GM23338 (cell line): ENCODE measurements at regions not wholly inside any gene's neighbourhood (a gene's known extent, or its start where the extent isn't known, plus 50 kb on each side); places are given as distances from the start of the nearest gene placed in this dataset.

Experiments
- ATAC-seq: fragments of 200-7000 bp; cut with Tn5 transposase; 3 replicates; pipeline ENCODE4 v1.9.1; 2020
- DNase-seq: peaks from one replicate; pipeline ENCODE4 v3.0.0-alpha.2; 2015; ENCODE audit warnings: low spot score
- H2AFZ ChIP-seq: fragments of 200-600 bp; sonication (generic); 2 replicates; pipeline ENCODE4 v1.8.0; 2016; ENCODE audit warnings: antibody characterized with exemption, mild to moderate bottlenecking, moderate library complexity
- H3F3A ChIP-seq: fragments of 200-600 bp; sonication (generic); replicated peaks from 2 replicates; pipeline ENCODE4 v1.8.0; 2017; ENCODE audit warnings: antibody characterized with exemption, mixed run types, low read depth
- H3K27ac ChIP-seq: fragments of 200-600 bp; sonication (generic); 2 replicates; pipeline ENCODE4 v1.6.1; 2016; ENCODE audit warnings: low read depth
- H3K27me3 ChIP-seq: fragments of 200-600 bp; sonication (generic); 2 replicates; pipeline ENCODE4 v1.8.0; 2016; ENCODE audit warnings: mild to moderate bottlenecking, mixed run types, moderate library complexity; ENCODE audit not compliant: insufficient read depth
- H3K36me3 ChIP-seq: fragments of 200-600 bp; sonication (generic); 2 replicates; pipeline ENCODE4 v1.8.0; 2016; ENCODE audit warnings: mild to moderate bottlenecking; ENCODE audit not compliant: insufficient read depth
- H3K4me1 ChIP-seq: fragments of 200-600 bp; sonication (generic); 2 replicates; pipeline ENCODE4 v1.8.0; 2016; ENCODE audit warnings: mild to moderate bottlenecking, moderate library complexity; ENCODE audit not compliant: insufficient read depth
- H3K4me2 ChIP-seq: fragments of 200-600 bp; sonication (generic); 2 replicates; pipeline ENCODE4 v1.7.1; 2017; ENCODE audit warnings: mixed run types
- H3K4me3 ChIP-seq: fragments of 200-600 bp; sonication (generic); 2 replicates; pipeline ENCODE4 v1.6.1; 2016; ENCODE audit warnings: mixed run types
- H3K79me2 ChIP-seq: fragments of 200-600 bp; sonication (generic); replicated peaks from 2 replicates; pipeline ENCODE4 v1.8.0; 2017; ENCODE audit warnings: mild to moderate bottlenecking; ENCODE audit not compliant: insufficient read depth
- H3K9me2 ChIP-seq: fragments of 200-600 bp; sonication (generic); 2 replicates; pipeline ENCODE4 v1.8.0; 2017; ENCODE audit not compliant: insufficient read depth
- H4K20me1 ChIP-seq: fragments of 200-600 bp; sonication (generic); replicated peaks from 2 replicates; pipeline ENCODE4 v1.8.0; 2017; ENCODE audit warnings: mild to moderate bottlenecking; ENCODE audit not compliant: insufficient read depth
- H3K27ac Mint-ChIP-seq: 2 replicates; pipeline ENCODE4 v1.8.0; 2020; ENCODE audit warnings: inconsistent platforms, mild to moderate bottlenecking, moderate library complexity, mixed read lengths
- H3K27me3 Mint-ChIP-seq: 3 replicates; pipeline ENCODE4 v1.8.0; 2022; ENCODE audit warnings: low read depth, mild to moderate bottlenecking, moderate library complexity, mixed read lengths, inconsistent platforms; ENCODE audit not compliant: insufficient read depth, poor library complexity
- H3K36me3 Mint-ChIP-seq: 3 replicates; pipeline ENCODE4 v1.8.0; 2021; ENCODE audit warnings: low read depth, mild to moderate bottlenecking, inconsistent platforms, moderate library complexity, mixed read lengths
- H3K4me1 Mint-ChIP-seq: 3 replicates; pipeline ENCODE4 v1.8.0; 2020; ENCODE audit warnings: mild to moderate bottlenecking, inconsistent platforms, mixed read lengths
- H3K4me3 Mint-ChIP-seq: 3 replicates; pipeline ENCODE4 v1.8.0; 2021; ENCODE audit warnings: moderate library complexity, mild to moderate bottlenecking, inconsistent platforms, mixed read lengths
- H3K9me3 Mint-ChIP-seq: 3 replicates; pipeline ENCODE4 v1.8.0; 2020; ENCODE audit warnings: moderate library complexity, mild to moderate bottlenecking, inconsistent platforms, mixed read lengths
- CREB1 ChIP-seq: fragments of 250-450 bp; sonication (Bioruptor Pico); IDR thresholded peaks from 2 replicates; pipeline ENCODE4 v1.5.0; 2020; ENCODE audit warnings: low read depth, mild to moderate bottlenecking, moderate library complexity
- CTCF ChIP-seq, 2 experiments: fragments of 200-600 bp in 1 of 2; sonication (generic) in 1 of 2; conservative IDR thresholded peaks; 2 replicates each; pipeline versions ENCODE4 v1.5.1 to v1.6.1; 2016 to 2017; ENCODE audit warnings: antibody characterized with exemption in 2 of 2, low read depth in 2 of 2, mild to moderate bottlenecking in 2 of 2, moderate library complexity in 1 of 2
- EZH2 ChIP-seq: fragments of 200-600 bp; sonication (generic); IDR thresholded peaks from one replicate; pipeline ENCODE4 v1.8.0; 2017; ENCODE audit warnings: antibody characterized with exemption, mild to moderate bottlenecking, low read depth; ENCODE audit not compliant: unreplicated experiment
- EZH2phosphoT487 ChIP-seq: fragments of 200-600 bp; sonication (generic); IDR thresholded peaks from one replicate; pipeline ENCODE4 v1.8.1; 2018; ENCODE audit warnings: antibody characterized with exemption; ENCODE audit not compliant: unreplicated experiment
- JUNB ChIP-seq: IDR thresholded peaks from one replicate; pipeline ENCODE4 v1.6.1; 2016; ENCODE audit warnings: antibody characterized with exemption; ENCODE audit not compliant: unreplicated experiment
- NANOG ChIP-seq: IDR thresholded peaks from 2 replicates; pipeline ENCODE4 v1.6.1; 2016; ENCODE audit warnings: antibody characterized with exemption, borderline replicate concordance
- POLR2AphosphoS5 ChIP-seq: IDR thresholded peaks from 2 replicates; pipeline ENCODE4 v1.6.1; 2016; ENCODE audit warnings: antibody characterized with exemption, low read depth
- STAT1 ChIP-seq: IDR thresholded peaks from one replicate; pipeline ENCODE4 v1.6.1; 2016; ENCODE audit warnings: antibody characterized with exemption; ENCODE audit not compliant: unreplicated experiment
- ZNF114 ChIP-seq: fragments of 250-450 bp; sonication (Bioruptor Pico); IDR thresholded peaks from 2 replicates; pipeline ENCODE4 v1.5.0; 2020; ENCODE audit warnings: mild to moderate bottlenecking, moderate library complexity
- ZNF331 ChIP-seq: fragments of 250-450 bp; sonication (Bioruptor Pico); IDR thresholded peaks from 2 replicates; pipeline ENCODE4 v1.5.0; 2020; ENCODE audit warnings: low read depth, mild to moderate bottlenecking, moderate library complexity
- TF ChIP-seq, protein P1 (sequence below): fragments of 250-450 bp; sonication (Bioruptor Pico); IDR thresholded peaks from 2 replicates; pipeline ENCODE4 v1.5.0; 2020; ENCODE audit warnings: mild to moderate bottlenecking, moderate library complexity
- TF ChIP-seq, protein P2 (sequence below): IDR thresholded peaks from one replicate; pipeline ENCODE4 v1.6.1; 2018; ENCODE audit warnings: antibody characterized with exemption; ENCODE audit not compliant: unreplicated experiment
- TF ChIP-seq, protein P3 (sequence below): IDR thresholded peaks from 2 replicates; pipeline ENCODE4 v1.6.1; 2016; ENCODE audit warnings: antibody characterized with exemption

DNA sequence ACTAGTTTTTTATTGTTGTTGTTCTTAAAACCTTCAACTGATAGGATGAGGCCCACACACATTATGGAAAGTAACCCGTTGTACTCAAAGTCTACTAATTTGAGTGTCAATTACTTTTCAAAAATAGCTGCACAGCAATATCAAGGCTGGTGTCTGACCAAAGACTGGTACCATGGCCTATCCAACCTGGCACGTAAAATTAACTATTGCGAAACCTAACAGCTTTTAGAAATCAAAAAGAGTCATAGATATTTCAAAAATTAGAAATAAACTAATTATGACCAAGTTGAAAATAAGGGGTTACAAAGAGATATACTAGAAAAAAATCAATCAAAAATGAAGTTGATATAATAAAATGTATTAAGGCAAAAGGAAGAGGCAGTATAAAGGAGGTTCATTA is 501.5 kb upstream of the SLC8A1 start:
- no peaks in the 10 kb centered on the region for H3K36me3 ChIP-seq
- no peak overlapping the region for H3K27ac ChIP-seq
- no peak overlapping the region for H3K4me2 ChIP-seq
- Mint-ChIP-seq H3K27me3 (peaks cover 3% of the 10 kb centered on the region), H3K9me3 (no peaks in the 10 kb centered on the region), H3K27ac (no peak overlapping the region), H3K36me3 (no peaks in the 10 kb centered on the region), H3K4me1 (peaks cover 5% of the 10 kb centered on the region; the same call in 2 of the 3 replicates), H3K4me3 (no peak overlapping the region)
- H2AFZ ChIP-seq: no peak overlapping the region
- H3K9me2 ChIP-seq: no peaks in the 10 kb centered on the region
- H3K79me2 ChIP-seq: no peaks in the 10 kb centered on the region
- ATAC-seq: no peak
- DNase-seq: no peak
- TF ChIP-seq CREB1 (CRISPR knock-in tag) (no peak), STAT1 (no peak), POLR2AphosphoS5 (no peak), NANOG (no peak), EZH2 (no peak), EZH2phosphoT487 (no peak), ZNF114 (CRISPR knock-in tag) (no peak), ZNF331 (no peak), JUNB (no peak), CTCF (conservative IDR thresholded peaks at IDR 0.05; ENCODE audit: low read depth in 2 of 2) (no peak)
- TF ChIP-seq, protein P1, sequence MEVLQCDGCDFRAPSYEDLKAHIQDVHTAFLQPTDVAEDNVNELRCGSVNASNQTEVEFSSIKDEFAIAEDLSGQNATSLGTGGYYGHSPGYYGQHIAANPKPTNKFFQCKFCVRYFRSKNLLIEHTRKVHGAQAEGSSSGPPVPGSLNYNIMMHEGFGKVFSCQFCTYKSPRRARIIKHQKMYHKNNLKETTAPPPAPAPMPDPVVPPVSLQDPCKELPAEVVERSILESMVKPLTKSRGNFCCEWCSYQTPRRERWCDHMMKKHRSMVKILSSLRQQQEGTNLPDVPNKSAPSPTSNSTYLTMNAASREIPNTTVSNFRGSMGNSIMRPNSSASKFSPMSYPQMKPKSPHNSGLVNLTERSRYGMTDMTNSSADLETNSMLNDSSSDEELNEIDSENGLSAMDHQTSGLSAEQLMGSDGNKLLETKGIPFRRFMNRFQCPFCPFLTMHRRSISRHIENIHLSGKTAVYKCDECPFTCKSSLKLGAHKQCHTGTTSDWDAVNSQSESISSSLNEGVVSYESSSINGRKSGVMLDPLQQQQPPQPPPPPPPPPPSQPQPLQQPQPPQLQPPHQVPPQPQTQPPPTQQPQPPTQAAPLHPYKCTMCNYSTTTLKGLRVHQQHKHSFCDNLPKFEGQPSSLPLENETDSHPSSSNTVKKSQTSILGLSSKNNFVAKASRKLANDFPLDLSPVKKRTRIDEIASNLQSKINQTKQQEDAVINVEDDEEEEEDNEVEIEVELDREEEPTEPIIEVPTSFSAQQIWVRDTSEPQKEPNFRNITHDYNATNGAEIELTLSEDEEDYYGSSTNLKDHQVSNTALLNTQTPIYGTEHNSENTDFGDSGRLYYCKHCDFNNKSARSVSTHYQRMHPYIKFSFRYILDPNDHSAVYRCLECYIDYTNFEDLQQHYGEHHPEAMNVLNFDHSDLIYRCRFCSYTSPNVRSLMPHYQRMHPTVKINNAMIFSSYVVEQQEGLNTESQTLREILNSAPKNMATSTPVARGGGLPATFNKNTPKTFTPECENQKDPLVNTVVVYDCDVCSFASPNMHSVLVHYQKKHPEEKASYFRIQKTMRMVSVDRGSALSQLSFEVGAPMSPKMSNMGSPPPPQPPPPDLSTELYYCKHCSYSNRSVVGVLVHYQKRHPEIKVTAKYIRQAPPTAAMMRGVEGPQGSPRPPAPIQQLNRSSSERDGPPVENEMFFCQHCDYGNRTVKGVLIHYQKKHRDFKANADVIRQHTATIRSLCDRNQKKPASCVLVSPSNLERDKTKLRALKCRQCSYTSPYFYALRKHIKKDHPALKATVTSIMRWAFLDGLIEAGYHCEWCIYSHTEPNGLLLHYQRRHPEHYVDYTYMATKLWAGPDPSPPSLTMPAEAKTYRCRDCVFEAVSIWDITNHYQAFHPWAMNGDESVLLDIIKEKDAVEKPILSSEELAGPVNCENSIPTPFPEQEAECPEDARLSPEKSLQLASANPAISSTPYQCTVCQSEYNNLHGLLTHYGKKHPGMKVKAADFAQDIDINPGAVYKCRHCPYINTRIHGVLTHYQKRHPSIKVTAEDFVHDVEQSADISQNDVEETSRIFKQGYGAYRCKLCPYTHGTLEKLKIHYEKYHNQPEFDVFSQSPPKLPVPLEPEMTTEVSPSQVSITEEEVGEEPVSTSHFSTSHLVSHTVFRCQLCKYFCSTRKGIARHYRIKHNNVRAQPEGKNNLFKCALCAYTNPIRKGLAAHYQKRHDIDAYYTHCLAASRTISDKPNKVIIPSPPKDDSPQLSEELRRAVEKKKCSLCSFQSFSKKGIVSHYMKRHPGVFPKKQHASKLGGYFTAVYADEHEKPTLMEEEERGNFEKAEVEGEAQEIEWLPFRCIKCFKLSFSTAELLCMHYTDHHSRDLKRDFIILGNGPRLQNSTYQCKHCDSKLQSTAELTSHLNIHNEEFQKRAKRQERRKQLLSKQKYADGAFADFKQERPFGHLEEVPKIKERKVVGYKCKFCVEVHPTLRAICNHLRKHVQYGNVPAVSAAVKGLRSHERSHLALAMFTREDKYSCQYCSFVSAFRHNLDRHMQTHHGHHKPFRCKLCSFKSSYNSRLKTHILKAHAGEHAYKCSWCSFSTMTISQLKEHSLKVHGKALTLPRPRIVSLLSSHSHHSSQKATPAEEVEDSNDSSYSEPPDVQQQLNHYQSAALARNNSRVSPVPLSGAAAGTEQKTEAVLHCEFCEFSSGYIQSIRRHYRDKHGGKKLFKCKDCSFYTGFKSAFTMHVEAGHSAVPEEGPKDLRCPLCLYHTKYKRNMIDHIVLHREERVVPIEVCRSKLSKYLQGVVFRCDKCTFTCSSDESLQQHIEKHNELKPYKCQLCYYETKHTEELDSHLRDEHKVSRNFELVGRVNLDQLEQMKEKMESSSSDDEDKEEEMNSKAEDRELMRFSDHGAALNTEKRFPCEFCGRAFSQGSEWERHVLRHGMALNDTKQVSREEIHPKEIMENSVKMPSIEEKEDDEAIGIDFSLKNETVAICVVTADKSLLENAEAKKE (CRISPR knock-in tag): no peak
- TF ChIP-seq, protein P2, sequence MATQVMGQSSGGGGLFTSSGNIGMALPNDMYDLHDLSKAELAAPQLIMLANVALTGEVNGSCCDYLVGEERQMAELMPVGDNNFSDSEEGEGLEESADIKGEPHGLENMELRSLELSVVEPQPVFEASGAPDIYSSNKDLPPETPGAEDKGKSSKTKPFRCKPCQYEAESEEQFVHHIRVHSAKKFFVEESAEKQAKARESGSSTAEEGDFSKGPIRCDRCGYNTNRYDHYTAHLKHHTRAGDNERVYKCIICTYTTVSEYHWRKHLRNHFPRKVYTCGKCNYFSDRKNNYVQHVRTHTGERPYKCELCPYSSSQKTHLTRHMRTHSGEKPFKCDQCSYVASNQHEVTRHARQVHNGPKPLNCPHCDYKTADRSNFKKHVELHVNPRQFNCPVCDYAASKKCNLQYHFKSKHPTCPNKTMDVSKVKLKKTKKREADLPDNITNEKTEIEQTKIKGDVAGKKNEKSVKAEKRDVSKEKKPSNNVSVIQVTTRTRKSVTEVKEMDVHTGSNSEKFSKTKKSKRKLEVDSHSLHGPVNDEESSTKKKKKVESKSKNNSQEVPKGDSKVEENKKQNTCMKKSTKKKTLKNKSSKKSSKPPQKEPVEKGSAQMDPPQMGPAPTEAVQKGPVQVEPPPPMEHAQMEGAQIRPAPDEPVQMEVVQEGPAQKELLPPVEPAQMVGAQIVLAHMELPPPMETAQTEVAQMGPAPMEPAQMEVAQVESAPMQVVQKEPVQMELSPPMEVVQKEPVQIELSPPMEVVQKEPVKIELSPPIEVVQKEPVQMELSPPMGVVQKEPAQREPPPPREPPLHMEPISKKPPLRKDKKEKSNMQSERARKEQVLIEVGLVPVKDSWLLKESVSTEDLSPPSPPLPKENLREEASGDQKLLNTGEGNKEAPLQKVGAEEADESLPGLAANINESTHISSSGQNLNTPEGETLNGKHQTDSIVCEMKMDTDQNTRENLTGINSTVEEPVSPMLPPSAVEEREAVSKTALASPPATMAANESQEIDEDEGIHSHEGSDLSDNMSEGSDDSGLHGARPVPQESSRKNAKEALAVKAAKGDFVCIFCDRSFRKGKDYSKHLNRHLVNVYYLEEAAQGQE: no peak
- TF ChIP-seq, protein P3, sequence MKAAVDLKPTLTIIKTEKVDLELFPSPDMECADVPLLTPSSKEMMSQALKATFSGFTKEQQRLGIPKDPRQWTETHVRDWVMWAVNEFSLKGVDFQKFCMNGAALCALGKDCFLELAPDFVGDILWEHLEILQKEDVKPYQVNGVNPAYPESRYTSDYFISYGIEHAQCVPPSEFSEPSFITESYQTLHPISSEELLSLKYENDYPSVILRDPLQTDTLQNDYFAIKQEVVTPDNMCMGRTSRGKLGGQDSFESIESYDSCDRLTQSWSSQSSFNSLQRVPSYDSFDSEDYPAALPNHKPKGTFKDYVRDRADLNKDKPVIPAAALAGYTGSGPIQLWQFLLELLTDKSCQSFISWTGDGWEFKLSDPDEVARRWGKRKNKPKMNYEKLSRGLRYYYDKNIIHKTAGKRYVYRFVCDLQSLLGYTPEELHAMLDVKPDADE: no peak
- no peak overlapping the region for H3K4me3 ChIP-seq
- H3K27me3 ChIP-seq: no peaks in the 10 kb centered on the region
- H3K4me1 ChIP-seq: no peaks in the 10 kb centered on the region
- no peaks in the 10 kb centered on the region for H4K20me1 ChIP-seq
- H3F3A ChIP-seq: no peaks in the 10 kb centered on the region
